ENCODE measurements at regions not wholly inside any gene's neighbourhood (a gene's known extent, or its start where the extent isn't known, plus 50 kb on each side); places are given as distances from the start of the nearest gene placed in this dataset.

GRCh38 chr20:11436113-11436905 lies 481.4 kb upstream of the BTBD3 start:
- Mint-ChIP-seq H3K27ac (no peak overlapping the region), H3K4me3 (no peak overlapping the region), H3K27me3 (ENCODE audit: low read depth) (no peaks in the 10 kb centered on the region), H3K4me1 (0 out of 2 replicates have a peak, but pooled peaks cover 4% of the 10 kb centered on the region), H3K36me3 (peaks cover 41% of the 10 kb centered on the region), H3K9me3 (peaks cover 38% of the 10 kb centered on the region)
- TF ChIP-seq MAX (CRISPR knock-in tag; IDR thresholded peaks at IDR 0.05) (no peak), TCF7 (CRISPR knock-in tag; IDR thresholded peaks at IDR 0.05; ENCODE audit: low read depth) (no peak), ZNF281 (CRISPR knock-in tag; IDR thresholded peaks at IDR 0.05) (no peak), TEAD1 (CRISPR knock-in tag; IDR thresholded peaks at IDR 0.05) (no peak), FOXJ3 (CRISPR knock-in tag; IDR thresholded peaks at IDR 0.05; ENCODE audit: borderline replicate concordance) (no peak), RORB (CRISPR knock-in tag; IDR thresholded peaks at IDR 0.05) (no peak), ZSCAN18 (CRISPR knock-in tag; IDR thresholded peaks at IDR 0.05) (no peak), RELA (CRISPR knock-in tag; IDR thresholded peaks at IDR 0.05; ENCODE audit: borderline replicate concordance) (no peak), MLX (CRISPR knock-in tag; IDR thresholded peaks at IDR 0.05) (no peak), ATF3 (CRISPR knock-in tag; conservative IDR thresholded peaks at IDR 0.05) (no peak), PREB (CRISPR knock-in tag; IDR thresholded peaks at IDR 0.05; ENCODE audit: borderline replicate concordance) (no peak), ATF6 (CRISPR knock-in tag; IDR thresholded peaks at IDR 0.05) (no peak), IRF1 (CRISPR knock-in tag; IDR thresholded peaks at IDR 0.05) (no peak), JUN (CRISPR knock-in tag; IDR thresholded peaks at IDR 0.05) (no peak)
- CTCF ChIA-PET = no interaction called here
- POLR2A ChIA-PET = no interaction called here
- no peak for DNase-seq (ENCODE audit: low spot score)
- no peak for ATAC-seq

- Mint-ChIP-seq H3K27me3 (ENCODE audit: low read depth) (no peaks in the 10 kb centered on the region), H3K4me3 (no peak overlapping the region), H3K9me3 (peaks cover 38% of the 10 kb centered on the region), H3K27ac (no peak overlapping the region), H3K36me3 (peaks cover 44% of the 10 kb centered on the region), H3K4me1 (0 out of 2 replicates have a peak, but pooled peaks cover 4% of the 10 kb centered on the region)
- ChIA-PET POLR2A (no interaction called here), CTCF (no interaction called here)
- no peak for DNase-seq (ENCODE audit: low spot score)
- no peak for ATAC-seq
- no peak for TF ChIP-seq STAT6 (CRISPR knock-in tag; conservative IDR thresholded peaks at IDR 0.05; ENCODE audit: low read depth)
- TF ChIP-seq MLX (CRISPR knock-in tag; IDR thresholded peaks at IDR 0.05) = no peak
- no peak for TF ChIP-seq GABPB1 (CRISPR knock-in tag; IDR thresholded peaks at IDR 0.05)
- no peak for TF ChIP-seq ATF6 (CRISPR knock-in tag; IDR thresholded peaks at IDR 0.05)
These were observed 480.6 kb upstream of the BTBD3 start for GRCh38 chr20:11437090-11437489.
